ENCODE measurements at regions not wholly inside any gene's neighbourhood (a gene's known extent, or its start where the extent isn't known, plus 50 kb on each side); places are given as distances from the start of the nearest gene placed in this dataset.

GRCh38 chr18:45505497-45506206 lies 109.6 kb upstream of the SLC14A2 start:
- no peak for DNase-seq

DNA sequence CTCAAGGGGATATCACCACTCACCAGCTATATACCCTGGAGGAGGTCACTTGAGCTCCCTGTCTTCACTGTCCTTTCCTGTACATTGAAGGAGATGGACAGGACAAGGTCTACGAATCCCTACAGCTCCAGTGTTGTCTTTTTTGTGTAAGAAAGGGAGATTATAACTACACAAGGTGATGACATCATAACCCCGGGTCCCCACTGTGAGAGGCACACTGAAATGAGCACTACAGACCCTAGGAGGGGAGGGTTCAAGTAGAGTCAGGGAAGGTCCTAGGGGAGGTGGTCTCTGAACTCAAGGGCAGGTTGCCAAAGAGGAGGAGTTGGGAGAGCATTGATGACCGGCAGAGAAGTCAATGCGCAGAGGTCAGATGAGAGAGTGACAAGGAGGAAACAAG lies 108.3 kb upstream of the SLC14A2 start:
- DNase-seq = no peak

- no peak for DNase-seq
Measured at GRCh38 chr18:45509535-45509934, 105.7 kb upstream of the SLC14A2 start.

GRCh38 chr18:45510656-45511055 lies 104.6 kb upstream of the SLC14A2 start:
- no peak for DNase-seq

- no peak for DNase-seq
Measured at GRCh38 chr18:45512363-45512953, 102.8 kb upstream of the SLC14A2 start.

DNA sequence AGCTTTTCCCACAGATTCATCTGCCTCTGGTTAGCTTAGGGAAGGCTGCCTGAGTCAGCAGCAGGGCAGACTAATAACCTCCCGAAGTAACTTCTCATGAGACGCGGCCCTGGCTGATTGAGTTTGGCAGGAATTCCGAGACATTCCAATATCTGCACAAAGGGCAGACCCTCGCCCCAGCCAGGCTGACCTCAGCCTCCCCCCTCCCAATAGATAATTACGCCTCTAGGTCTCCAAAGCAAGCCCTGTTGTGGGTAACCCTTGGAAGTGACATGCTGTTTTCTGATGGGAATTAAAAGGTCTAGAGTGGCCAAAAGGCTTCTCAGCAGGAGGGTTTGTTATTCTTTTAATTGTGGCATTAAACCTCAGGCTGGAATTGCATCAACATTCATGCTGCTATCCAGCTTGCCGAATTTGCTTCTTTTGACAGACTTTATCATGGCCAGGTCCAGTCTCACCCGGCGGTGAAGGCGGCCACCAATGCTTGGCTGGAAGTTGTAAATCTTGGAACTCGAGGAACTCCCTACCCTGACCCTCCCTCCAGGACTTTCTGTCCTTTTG lies 98.0 kb upstream of the SLC14A2 start:
- DNase-seq = peak; percentile 60

- DNase-seq = no peak
Measured at GRCh38 chr18:45518311-45519155, 96.7 kb upstream of the SLC14A2 start.

DNA sequence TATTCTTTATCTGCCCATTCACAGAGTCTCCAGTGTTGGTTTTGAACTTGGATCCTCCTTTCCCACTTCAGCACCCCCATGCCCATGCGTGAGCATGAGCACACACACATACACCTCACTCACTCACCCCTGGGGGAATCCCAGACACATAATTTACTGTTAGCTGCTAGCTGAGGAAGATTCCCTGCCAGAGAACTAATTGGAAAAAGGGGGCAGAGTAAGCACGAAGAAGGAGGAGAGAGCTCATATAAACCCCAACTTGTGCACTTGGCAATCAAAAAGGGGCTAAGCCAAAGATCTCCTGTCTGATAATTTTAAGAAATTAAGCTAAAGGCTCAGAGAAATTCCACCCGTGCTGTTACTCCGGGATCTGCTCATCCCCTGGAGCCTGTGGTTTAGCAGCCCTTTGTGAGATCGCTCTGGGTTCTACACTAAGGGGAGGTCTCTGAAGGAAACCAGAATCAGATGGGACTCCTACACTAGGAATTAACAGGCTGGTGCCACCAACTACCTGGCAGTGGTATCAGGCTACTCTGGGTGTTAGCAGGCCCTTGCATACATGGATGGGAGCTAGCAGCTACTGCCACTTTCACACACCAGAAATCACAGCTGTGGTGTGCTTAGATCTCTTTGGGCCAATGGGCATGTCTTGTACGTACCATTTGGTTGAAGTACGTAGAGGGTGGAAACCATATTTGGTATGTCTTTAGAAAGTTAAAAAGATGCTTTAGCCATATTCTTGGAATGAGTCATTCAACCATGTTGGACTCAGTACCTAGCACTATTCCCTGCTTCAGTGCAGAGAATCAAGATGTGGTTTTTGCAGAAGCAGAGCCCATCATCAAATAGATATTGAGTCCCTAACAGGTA lies 95.6 kb upstream of the SLC14A2 start:
- no peak for DNase-seq

DNA sequence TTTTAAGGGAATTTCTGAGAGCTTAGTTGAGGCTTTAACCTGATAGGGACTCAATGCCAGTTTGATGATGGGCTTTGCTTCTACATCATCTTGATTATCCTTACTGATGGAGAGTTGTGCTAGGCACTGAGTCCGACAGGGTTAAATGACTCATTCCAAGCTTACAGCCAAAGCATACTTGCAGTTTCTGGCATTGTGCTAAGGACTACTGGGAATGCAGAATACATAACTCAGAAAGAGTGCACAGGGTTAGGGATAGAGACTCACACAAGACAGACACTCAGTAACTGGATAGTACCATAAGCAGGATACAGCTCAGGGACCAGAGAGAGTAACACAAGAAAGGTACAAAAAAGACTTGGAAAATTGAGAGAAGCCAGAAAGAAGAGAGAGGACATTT lies 94.1 kb upstream of the SLC14A2 start:
- no peak for DNase-seq

DNA sequence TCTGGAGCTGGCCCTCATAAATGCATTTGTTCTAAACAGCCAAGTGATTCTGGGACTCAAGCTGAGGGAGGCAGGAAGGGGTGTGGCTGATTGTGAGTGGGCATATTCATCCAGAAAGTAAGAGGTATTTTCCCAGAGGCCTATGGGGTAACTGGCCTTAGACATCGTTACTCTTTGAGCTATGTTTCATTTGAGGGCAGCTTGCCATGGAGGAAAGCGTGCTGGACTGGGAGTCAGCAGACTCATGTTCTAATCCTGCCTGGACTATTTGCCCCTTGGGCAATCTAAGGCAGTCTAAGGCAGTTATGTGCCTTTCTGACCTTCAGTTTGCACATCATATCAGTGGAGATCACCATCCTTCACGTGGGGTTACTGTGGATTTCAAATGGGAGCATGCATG lies 93.5 kb upstream of the SLC14A2 start:
- DNase-seq = no peak

- DNase-seq = no peak
Measured at GRCh38 chr18:45522371-45522770, 92.9 kb upstream of the SLC14A2 start.

DNA sequence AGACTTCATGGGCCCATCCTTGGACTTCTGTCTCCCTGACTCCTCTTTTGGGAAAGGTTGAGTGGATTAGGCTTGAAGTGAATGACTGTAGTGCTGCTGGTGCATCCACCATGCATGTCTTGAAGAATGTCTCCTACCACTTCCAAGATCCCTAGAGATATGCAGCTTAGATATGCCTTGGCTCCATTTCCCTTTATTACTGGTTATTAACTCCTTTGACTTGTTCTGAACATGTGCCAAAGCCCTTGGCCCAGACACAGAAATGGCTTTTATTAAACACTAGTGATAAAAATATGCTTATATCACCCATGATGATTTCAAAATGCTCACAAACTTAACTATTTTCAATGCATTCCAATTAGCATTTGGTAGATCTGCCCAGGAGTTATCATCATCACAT lies 90.0 kb upstream of the SLC14A2 start:
- no peak for DNase-seq

DNA sequence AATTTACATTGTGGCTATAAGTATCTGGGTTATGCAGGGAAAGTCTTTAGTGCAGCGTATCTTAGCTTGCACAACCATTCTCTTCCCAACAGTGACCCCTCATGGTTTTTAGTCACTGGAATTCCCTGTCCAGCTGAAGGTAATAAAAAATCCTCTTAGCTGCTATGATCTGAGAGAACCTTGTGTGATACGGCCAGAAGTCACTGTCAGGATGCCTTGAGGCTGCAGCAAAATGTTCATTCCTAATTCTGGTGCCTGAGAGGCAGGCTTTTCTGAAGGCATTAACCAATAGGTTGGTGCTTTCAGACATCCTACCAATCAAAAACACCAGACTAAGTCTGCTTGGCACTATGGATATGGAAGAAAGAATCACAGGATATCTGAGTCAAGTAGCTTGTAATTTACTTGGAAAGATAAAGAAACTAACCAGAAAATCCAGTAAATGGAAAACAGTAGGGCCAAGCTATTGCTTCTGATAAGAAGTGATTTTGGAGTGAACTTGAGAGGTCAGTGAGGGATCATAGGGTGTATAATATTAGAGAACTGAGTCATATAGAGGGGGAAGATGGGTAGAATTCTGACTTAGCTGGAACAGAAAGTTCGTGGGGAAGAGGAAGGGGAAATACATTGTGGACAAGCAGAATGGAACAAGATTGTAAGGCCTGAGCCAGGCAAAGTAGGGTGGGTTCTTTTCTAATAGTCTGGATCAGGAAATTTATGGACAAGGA lies 89.0 kb upstream of the SLC14A2 start:
- no peak for DNase-seq

GRCh38 chr18:45527891-45528290 lies 87.4 kb upstream of the SLC14A2 start:
- no peak for DNase-seq

DNA sequence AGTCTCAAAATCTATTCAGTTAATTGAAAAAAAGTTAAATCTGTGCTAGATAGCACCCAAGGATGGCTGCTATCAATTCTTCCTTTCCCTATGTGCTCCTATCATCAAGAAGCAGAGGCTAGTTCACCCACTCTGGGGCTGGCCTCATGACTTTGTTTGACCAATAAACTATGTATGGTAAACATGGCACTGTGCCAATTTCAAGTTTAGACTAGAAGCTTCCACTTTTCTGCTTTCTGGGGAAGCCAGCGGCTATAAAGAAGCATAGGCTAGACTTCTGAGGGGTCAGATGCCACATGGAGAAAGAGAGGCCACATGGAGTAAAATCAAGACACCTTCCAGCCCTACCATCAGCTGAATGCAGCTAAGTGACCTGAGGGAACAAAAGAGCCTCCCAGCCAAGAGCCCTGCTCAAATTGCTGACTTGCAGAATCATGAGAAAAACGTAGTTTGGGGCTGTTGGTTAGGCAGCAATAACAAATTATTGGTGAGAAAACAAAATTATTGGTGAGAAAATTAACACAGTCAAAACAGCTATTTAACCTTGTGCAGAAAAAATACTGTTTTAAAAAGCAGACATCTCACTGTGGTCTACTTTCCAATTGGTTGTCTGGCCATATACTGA lies 86.5 kb upstream of the SLC14A2 start:
- DNase-seq = no peak

GRCh38 chr18:45538444-45538843 lies 76.8 kb upstream of the SLC14A2 start:
- DNase-seq = no peak

- DNase-seq = no peak
Measured at GRCh38 chr18:45539491-45539891, 75.8 kb upstream of the SLC14A2 start.

DNA sequence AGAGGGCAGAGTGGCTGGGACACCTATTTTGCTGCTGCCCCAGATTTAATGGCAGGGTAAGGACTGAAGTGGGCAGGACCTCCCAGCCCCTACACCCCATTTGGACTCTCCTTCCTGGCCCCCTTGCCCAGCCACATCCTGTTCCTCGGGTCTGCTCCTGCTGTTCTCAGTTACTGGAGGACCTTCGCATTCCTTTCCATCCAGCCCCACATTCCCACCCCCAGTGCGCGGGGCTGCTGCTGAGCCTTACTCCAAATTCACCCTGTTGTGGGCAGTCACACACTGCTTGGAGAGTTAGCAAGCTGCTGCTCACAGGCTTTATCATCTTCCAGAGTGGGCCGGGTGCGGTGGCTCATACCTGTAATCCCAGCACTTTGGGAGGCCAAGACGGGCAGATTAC lies 75.2 kb upstream of the SLC14A2 start:
- DNase-seq = no peak

DNA sequence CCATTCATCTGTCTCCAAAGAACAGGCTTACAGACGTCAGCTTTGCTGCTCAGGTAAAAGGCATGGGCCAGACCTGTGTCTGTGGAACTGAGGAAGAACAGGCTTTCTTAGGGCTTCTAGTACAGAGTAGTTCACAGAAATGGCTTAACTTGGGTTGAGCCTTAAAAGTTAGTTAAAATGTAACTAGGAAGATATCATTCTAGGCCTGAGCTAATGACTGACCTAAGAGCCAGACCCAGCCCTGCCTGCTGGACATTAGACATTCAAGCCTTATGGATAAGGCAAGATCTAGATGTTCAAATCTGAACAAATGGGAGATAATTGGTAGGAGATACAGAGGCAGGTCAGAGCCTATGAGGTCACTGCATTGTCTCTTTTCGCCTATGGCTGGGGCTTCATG lies 73.9 kb upstream of the SLC14A2 start:
- no peak for DNase-seq

DNA sequence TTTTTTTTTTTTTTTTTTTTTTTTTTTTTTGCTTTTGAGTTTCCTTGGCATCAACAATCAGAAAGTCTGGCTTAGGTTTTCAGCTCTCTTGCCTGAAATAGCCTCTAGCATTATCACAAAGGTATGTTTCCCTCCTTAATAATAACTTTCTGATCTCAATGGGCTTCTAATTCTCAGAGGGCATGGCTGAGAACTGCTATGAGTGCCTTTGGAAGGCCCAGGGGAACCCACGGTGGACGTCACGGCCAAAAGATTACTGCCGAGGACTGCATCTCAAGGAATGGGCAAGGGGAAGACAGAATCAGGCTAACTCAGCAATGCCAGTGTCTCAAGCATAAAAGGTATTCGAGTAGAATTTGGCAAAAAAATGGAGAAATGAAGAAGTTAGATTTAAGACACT lies 73.2 kb upstream of the SLC14A2 start:
- DNase-seq = no peak

- no peak for DNase-seq
Measured at GRCh38 chr18:45547910-45548309, 67.4 kb upstream of the SLC14A2 start.

DNA sequence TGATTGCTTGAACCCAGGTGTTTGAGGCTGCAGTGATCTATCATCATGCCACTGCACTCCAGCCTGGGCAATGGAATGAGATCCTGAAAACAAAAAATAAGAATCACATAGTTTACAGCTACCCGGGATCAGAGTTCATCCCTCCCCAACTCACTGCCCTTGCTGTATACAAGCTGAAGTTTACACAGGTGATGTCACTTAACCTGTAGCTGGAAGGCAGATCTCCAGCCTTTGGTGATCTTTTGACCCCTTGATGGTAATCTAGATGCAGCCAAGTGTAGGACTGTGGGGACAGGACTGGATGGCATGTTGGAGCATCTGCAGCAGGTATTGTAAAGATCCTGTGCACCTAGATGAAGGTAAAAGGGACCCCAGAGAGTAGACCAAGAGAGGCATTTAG lies 66.7 kb upstream of the SLC14A2 start:
- no peak for DNase-seq

Measured in retina (tissue), 1 donor.